SK-N-SH treated with all-trans-retinoic acid at 6 μM for 48 hours (cell line): ENCODE measurements at regions not wholly inside any gene's neighbourhood (a gene's known extent, or its start where the extent isn't known, plus 50 kb on each side); places are given as distances from the start of the nearest gene placed in this dataset.

Source experiments
- ATAC-seq: fragments of 200-7000 bp; cut with Tn5 transposase; 3 replicates; pipeline ENCODE4 v1.9.1; 2020; ENCODE audit warnings: mild to moderate bottlenecking, moderate library complexity
- ARNTL ChIP-seq: fragments of 450-650 bp; formaldehyde crosslinking; IDR thresholded peaks from 2 replicates; pipeline ENCODE4 v1.5.0; 2020; ENCODE audit warnings: low read depth, mild to moderate bottlenecking, moderate library complexity, borderline replicate concordance
- BACH2 ChIP-seq: fragments of 250-450 bp; sonication (Bioruptor Pico); IDR thresholded peaks from 2 replicates; pipeline ENCODE4 v1.9.0; 2021; ENCODE audit warnings: mild to moderate bottlenecking, borderline replicate concordance
- CREB5 ChIP-seq: fragments of 250-450 bp; sonication (Bioruptor Pico); IDR thresholded peaks from 2 replicates; pipeline ENCODE4 v1.5.1; 2020; ENCODE audit warnings: low read depth, mild to moderate bottlenecking, moderate library complexity
- CSDC2 ChIP-seq: fragments of 250-450 bp; sonication (Bioruptor Pico); IDR thresholded peaks from 2 replicates; pipeline ENCODE4 v1.5.0; 2020; ENCODE audit warnings: mild to moderate bottlenecking, moderate library complexity
- CSRNP3 ChIP-seq: fragments of 250-450 bp; sonication (Bioruptor Pico); IDR thresholded peaks from 2 replicates; pipeline ENCODE4 v1.5.1; 2021; ENCODE audit warnings: mild to moderate bottlenecking, moderate library complexity
- ESRRG ChIP-seq: fragments of 250-450 bp; sonication (Bioruptor Pico); IDR thresholded peaks from 2 replicates; pipeline ENCODE4 v1.6.1; 2021; ENCODE audit warnings: mild to moderate bottlenecking
- ISL1 ChIP-seq: fragments of 250-450 bp; sonication (Bioruptor Pico); IDR thresholded peaks from 2 replicates; pipeline ENCODE4 v2.1.2; 2022; ENCODE audit warnings: mild to moderate bottlenecking, moderate library complexity
- OSR1 ChIP-seq: fragments of 250-450 bp; sonication (Bioruptor Pico); IDR thresholded peaks from 2 replicates; pipeline ENCODE4 v1.8.0; 2022; ENCODE audit warnings: moderate library complexity, mild to moderate bottlenecking, inconsistent platforms
- PATZ1 ChIP-seq: fragments of 250-450 bp; sonication (Bioruptor Pico); IDR thresholded peaks from 2 replicates; pipeline ENCODE4 v1.8.0; 2020; ENCODE audit warnings: mild to moderate bottlenecking, moderate library complexity, borderline replicate concordance
- POU6F1 ChIP-seq: fragments of 250-450 bp; sonication (Bioruptor Pico); IDR thresholded peaks from 2 replicates; pipeline ENCODE4 v1.8.0; 2021; ENCODE audit warnings: low read depth, mild to moderate bottlenecking, moderate library complexity, borderline replicate concordance
- PPARA ChIP-seq: fragments of 250-450 bp; sonication (Bioruptor Pico); IDR thresholded peaks from 2 replicates; pipeline ENCODE4 v1.5.0; 2020; ENCODE audit warnings: mild to moderate bottlenecking, borderline replicate concordance
- RARB ChIP-seq: fragments of 250-450 bp; sonication (Bioruptor Pico); IDR thresholded peaks from 2 replicates; pipeline ENCODE4 v1.8.0; 2021; ENCODE audit warnings: mild to moderate bottlenecking, moderate library complexity
- SNAI2 ChIP-seq: fragments of 250-450 bp; sonication (Bioruptor Pico); IDR thresholded peaks from 2 replicates; pipeline ENCODE4 v1.5.0; 2020; ENCODE audit warnings: mild to moderate bottlenecking, moderate library complexity
- TCF4 ChIP-seq: fragments of 250-450 bp; sonication (Bioruptor Pico); IDR thresholded peaks from 2 replicates; pipeline ENCODE4 v1.8.0; 2021; ENCODE audit warnings: mild to moderate bottlenecking, moderate library complexity, borderline replicate concordance
- TOX ChIP-seq: fragments of 250-450 bp; sonication (Bioruptor Pico); IDR thresholded peaks from 2 replicates; pipeline ENCODE4 v1.8.0; 2021; ENCODE audit warnings: mild to moderate bottlenecking, moderate library complexity, borderline replicate concordance
- TSHZ2 ChIP-seq: fragments of 250-450 bp; sonication (Bioruptor Pico); IDR thresholded peaks from 2 replicates; pipeline ENCODE4 v1.5.0; 2020; ENCODE audit warnings: mild to moderate bottlenecking, moderate library complexity
- ZC3H10 ChIP-seq: fragments of 250-450 bp; sonication (Bioruptor Pico); IDR thresholded peaks from 2 replicates; pipeline ENCODE4 v1.5.1; 2021; ENCODE audit warnings: mild to moderate bottlenecking, moderate library complexity
- ZFP3 ChIP-seq: fragments of 250-450 bp; sonication (Bioruptor Pico); IDR thresholded peaks from 2 replicates; pipeline ENCODE4 v1.5.0; 2020; ENCODE audit warnings: mild to moderate bottlenecking, moderate library complexity
- ZFP30 ChIP-seq: fragments of 450-650 bp; formaldehyde crosslinking; IDR thresholded peaks from 2 replicates; pipeline ENCODE4 v1.5.0; 2022; ENCODE audit warnings: mild to moderate bottlenecking, moderate library complexity
- ZNF565 ChIP-seq: fragments of 450-650 bp; formaldehyde crosslinking; conservative IDR thresholded peaks from 2 replicates; pipeline ENCODE4 v1.5.0; 2020; ENCODE audit warnings: low read depth, mild to moderate bottlenecking, moderate library complexity
- ZNF70 ChIP-seq: fragments of 450-650 bp; formaldehyde crosslinking; IDR thresholded peaks from 2 replicates; pipeline ENCODE4 v1.5.0; 2020; ENCODE audit warnings: mild to moderate bottlenecking, moderate library complexity
- ZNF8 ChIP-seq: fragments of 450-650 bp; formaldehyde crosslinking; IDR thresholded peaks from 2 replicates; pipeline ENCODE4 v1.5.0; 2020; ENCODE audit warnings: mild to moderate bottlenecking, moderate library complexity

GRCh38 chr7:45971661-45972175 is 50.6 kb upstream of the IGFBP3 start:
- no peak for ATAC-seq
- TF ChIP-seq ZC3H10 (CRISPR knock-in tag) (no peak), SNAI2 (no peak), POU6F1 (no peak), BACH2 (CRISPR knock-in tag) (no peak), ESRRG (CRISPR knock-in tag) (no peak), ZFP3 (CRISPR knock-in tag) (no peak), RARB (CRISPR knock-in tag) (no peak), TCF4 (CRISPR knock-in tag) (no peak), TOX (CRISPR knock-in tag) (no peak), CREB5 (no peak), PPARA (CRISPR knock-in tag) (no peak), ISL1 (CRISPR knock-in tag) (no peak), ZNF8 (CRISPR knock-in tag) (no peak), PATZ1 (CRISPR knock-in tag) (no peak), ZNF565 (CRISPR knock-in tag) (no peak), ZFP30 (CRISPR knock-in tag) (no peak), ARNTL (CRISPR knock-in tag) (no peak), CSDC2 (CRISPR knock-in tag) (no peak), TSHZ2 (no peak), ZNF70 (CRISPR knock-in tag) (no peak)

GRCh38 chr7:45971171-45971570 is 50.1 kb upstream of the IGFBP3 start:
- no peak for ATAC-seq
- TF ChIP-seq OSR1 (no peak), TSHZ2 (no peak), TOX (CRISPR knock-in tag) (no peak), ZNF70 (CRISPR knock-in tag) (no peak), BACH2 (CRISPR knock-in tag) (no peak), ARNTL (CRISPR knock-in tag) (no peak), ZFP30 (CRISPR knock-in tag) (no peak), CSDC2 (CRISPR knock-in tag) (no peak), ZC3H10 (CRISPR knock-in tag) (no peak), CSRNP3 (CRISPR knock-in tag) (no peak), ZFP3 (CRISPR knock-in tag) (no peak), TCF4 (CRISPR knock-in tag) (no peak), RARB (CRISPR knock-in tag) (no peak)
- TF ChIP-seq, all 23 proteins: peak for 0
